ENCODE measurements at regions not wholly inside any gene's neighbourhood (a gene's known extent, or its start where the extent isn't known, plus 50 kb on each side); places are given as distances from the start of the nearest gene placed in this dataset.

DNA sequence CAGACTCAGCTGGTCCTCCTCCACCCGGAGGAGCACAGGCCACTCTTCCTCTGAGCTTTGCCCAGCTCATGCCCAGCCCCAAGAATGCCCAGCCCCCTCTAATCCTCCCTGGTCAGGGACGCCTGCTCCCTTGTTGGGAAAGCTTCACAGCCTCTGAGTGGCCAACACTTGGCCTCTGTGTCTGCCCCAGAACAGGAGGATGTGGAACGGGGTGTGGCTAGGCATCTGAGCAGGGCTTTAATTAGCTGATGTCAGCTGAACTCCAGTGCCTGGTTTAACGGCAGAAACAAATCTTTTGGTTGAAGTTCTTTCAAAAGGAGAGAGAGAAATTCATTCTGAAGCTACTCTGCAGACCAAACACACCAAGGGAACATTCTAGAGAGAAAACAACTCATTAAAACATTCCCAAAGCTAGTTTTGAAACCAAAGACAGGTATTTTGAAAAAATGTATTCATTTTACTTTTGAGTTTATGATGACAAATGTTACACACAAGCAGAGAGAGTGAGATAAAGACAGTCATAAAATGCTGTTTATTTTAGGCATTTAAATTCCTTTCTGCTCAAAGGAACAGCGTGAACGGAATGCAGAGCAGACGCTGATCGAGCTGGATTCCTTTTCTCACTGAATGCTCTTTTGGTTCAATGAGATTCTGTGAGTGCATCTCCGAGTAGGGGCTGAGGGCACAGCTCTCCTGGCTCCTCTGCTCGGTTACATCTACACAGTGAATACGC is 63.8 kb downstream of the RTP5 start:
- no peaks in the 10 kb centered on the region for H3K27me3 ChIP-seq (ENCODE audit: control insufficient read depth, insufficient read depth, low read length)
- no peak overlapping the region for H3K4me3 ChIP-seq (ENCODE audit: low read depth, low read length)
- H3K36me3 ChIP-seq (ENCODE audit: control insufficient read depth, insufficient read depth, low read length): no peaks in the 10 kb centered on the region
- H3K9ac ChIP-seq (ENCODE audit: low read depth, low read length): no peak overlapping the region
- H3K4me1 ChIP-seq (ENCODE audit: control insufficient read depth, insufficient read depth, low read length): no peaks in the 10 kb centered on the region
- H3K27ac ChIP-seq (ENCODE audit: low read depth, low read length): no peak overlapping the region
- no peaks in the 10 kb centered on the region for H3K9me3 ChIP-seq (ENCODE audit: control insufficient read depth, insufficient read depth, low read length)

DNA sequence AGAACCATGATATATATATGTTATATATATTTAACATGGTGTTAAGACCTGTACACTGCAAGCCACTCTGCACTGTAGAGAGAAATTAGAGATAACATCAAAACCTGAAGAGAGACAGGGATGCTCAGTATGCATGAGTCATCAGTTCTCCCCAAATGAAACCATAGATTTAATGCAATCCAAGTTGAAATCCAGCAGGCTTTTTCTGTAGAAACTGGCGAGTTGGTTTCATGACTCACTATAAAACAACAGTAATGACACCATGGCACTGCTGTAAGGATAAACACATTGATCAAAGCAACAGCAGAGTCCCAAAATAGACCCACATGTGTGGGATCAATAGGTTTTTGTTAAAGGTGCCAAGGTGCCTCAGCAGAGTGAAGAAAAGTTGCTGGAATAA is 65.8 kb downstream of the RTP5 start:
- Histone ChIP-seq H3K4me3 (ENCODE audit: low read depth, low read length) (no peak overlapping the region), H3K27me3 (ENCODE audit: control insufficient read depth, insufficient read depth, low read length) (no peaks in the 10 kb centered on the region), H3K27ac (ENCODE audit: low read depth, low read length) (no peak overlapping the region), H3K36me3 (ENCODE audit: control insufficient read depth, insufficient read depth, low read length) (no peaks in the 10 kb centered on the region), H3K4me1 (ENCODE audit: control insufficient read depth, insufficient read depth, low read length) (no peaks in the 10 kb centered on the region), H3K9me3 (ENCODE audit: control insufficient read depth, insufficient read depth, low read length) (peaks cover 5% of the 10 kb centered on the region; the same call in 1 of the 2 replicates), H3K9ac (ENCODE audit: low read depth, low read length) (no peak overlapping the region)

DNA sequence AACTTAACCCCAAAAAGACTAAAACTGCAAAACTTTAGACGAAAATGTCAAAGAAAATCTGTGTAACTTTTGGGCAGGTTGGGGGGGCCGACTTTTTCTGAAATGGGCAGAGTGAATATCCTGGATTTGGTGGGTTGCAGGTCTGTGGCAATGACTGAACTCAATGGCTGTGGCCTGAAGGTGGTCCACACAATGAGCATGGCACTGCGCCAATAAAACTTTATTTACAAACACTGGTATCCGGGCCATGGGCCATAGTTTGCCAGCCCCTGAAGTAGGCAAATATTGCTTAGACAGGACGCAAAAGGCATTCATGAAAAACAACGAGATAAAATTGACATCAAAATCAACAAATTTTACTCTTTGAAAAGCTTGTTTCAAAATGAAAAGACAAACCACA is 66.2 kb downstream of the RTP5 start:
- H3K36me3 ChIP-seq (ENCODE audit: control insufficient read depth, insufficient read depth, low read length): no peaks in the 10 kb centered on the region
- H3K27ac ChIP-seq (ENCODE audit: low read depth, low read length): no peak overlapping the region
- peaks cover 8% of the 10 kb centered on the region; the same call in 1 of the 2 replicates for H3K9me3 ChIP-seq (ENCODE audit: control insufficient read depth, insufficient read depth, low read length)
- no peak overlapping the region for H3K4me3 ChIP-seq (ENCODE audit: low read depth, low read length)
- H3K9ac ChIP-seq (ENCODE audit: low read depth, low read length): no peak overlapping the region
- no peaks in the 10 kb centered on the region for H3K27me3 ChIP-seq (ENCODE audit: control insufficient read depth, insufficient read depth, low read length)
- no peaks in the 10 kb centered on the region for H3K4me1 ChIP-seq (ENCODE audit: control insufficient read depth, insufficient read depth, low read length)

DNA sequence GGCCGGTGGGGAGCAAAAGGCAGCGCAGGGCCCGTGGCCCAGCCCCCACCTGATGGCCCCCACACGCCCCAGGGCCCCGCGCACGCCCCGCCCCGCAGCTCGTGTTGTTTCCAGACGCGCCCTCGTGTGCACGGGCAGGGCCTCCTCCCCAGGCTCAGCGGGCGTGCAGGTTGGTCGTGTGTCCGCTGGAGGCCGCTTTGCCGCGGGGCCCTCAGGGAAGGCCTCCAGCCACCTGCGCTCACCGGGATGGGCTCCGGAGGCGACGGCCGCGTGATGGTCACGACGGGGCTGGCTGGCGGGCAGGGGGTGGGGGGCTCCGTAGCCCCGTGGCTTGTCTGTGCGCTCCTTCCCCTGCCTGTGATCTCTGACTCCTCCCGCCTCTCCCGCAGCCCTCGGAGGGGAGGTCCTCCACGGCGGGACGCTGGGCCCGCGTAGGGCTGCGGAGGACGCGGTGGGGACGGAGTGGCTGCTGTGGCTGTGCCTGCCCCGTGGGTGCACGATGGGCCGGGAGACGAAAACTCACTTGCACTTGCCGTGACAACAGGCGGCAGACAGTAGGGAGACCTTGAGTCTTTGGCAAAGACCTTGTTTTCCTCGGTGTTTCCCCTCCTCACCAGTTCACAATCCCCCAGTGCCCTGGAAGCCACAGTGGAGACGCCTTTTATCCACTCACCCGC is 67.1 kb downstream of the RTP5 start:
- Histone ChIP-seq H3K9me3 (ENCODE audit: control insufficient read depth, insufficient read depth, low read length) (peaks cover 8% of the 10 kb centered on the region; the same call in 1 of the 2 replicates), H3K27me3 (ENCODE audit: control insufficient read depth, insufficient read depth, low read length) (no peaks in the 10 kb centered on the region)

DNA sequence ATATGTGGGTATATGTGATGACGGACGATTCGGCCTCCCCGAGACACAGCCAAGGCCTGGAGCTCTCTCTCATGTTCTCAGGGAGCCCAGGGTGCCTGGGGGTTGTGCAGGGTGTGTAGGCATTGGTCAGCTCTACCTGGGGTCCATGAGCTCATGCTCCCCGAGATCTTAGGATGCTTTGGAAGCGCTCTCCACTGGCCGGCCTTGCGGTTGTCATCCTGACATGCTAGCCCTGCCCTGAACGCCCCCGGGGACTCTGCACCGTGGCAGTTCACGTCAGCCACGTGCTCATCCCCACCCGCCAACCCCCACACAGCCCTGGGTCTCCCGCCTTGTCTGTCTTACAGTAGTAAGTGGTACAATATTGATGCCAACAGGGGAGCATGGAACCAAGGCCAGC is 67.8 kb downstream of the RTP5 start:
- H3K36me3 ChIP-seq (ENCODE audit: control insufficient read depth, insufficient read depth, low read length): no peaks in the 10 kb centered on the region

More for the DNA sequence above, 67.1 kb downstream of the RTP5 start:
- Histone ChIP-seq H3K36me3 (ENCODE audit: control insufficient read depth, insufficient read depth, low read length) (no peaks in the 10 kb centered on the region), H3K27ac (ENCODE audit: low read depth, low read length) (no peak overlapping the region), H3K4me3 (ENCODE audit: low read depth, low read length) (no peak overlapping the region), H3K9ac (ENCODE audit: low read depth, low read length) (no peak overlapping the region), H3K4me1 (ENCODE audit: control insufficient read depth, insufficient read depth, low read length) (no peaks in the 10 kb centered on the region)

DNA sequence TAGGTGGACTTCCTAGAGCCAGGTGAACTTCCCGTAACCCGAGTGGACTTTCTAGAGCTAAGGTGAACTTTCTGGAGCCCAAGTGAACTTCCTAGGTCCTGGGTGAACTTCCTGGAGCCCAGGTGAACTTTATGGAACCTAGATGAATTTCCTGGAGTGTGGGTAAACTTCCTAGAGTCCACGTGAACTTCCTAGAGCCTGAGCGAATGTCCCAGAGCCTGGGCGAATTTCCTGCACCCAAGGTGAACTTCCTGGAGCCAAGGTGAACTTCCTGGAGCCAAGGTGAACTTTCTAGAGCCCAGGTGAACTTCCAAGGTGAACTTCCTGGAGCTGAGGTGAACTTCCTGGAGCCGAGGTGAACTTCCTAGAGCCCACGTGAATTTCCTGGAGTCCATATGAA is 70.0 kb downstream of the RTP5 start:
- no peak overlapping the region for H3K4me3 ChIP-seq (ENCODE audit: low read depth, low read length)
- no peaks in the 10 kb centered on the region for H3K36me3 ChIP-seq (ENCODE audit: control insufficient read depth, insufficient read depth, low read length)
- H3K27me3 ChIP-seq (ENCODE audit: control insufficient read depth, insufficient read depth, low read length): no peaks in the 10 kb centered on the region
- H3K27ac ChIP-seq (ENCODE audit: low read depth, low read length): no peak overlapping the region
- no peak overlapping the region for H3K9ac ChIP-seq (ENCODE audit: low read depth, low read length)
- H3K4me1 ChIP-seq (ENCODE audit: control insufficient read depth, insufficient read depth, low read length): no peaks in the 10 kb centered on the region
- peaks cover 8% of the 10 kb centered on the region; the same call in 1 of the 2 replicates for H3K9me3 ChIP-seq (ENCODE audit: control insufficient read depth, insufficient read depth, low read length)

More for the DNA sequence above, 67.8 kb downstream of the RTP5 start:
- Histone ChIP-seq H3K27ac (ENCODE audit: low read depth, low read length) (no peak overlapping the region), H3K9me3 (ENCODE audit: control insufficient read depth, insufficient read depth, low read length) (peaks cover 8% of the 10 kb centered on the region; the same call in 1 of the 2 replicates), H3K4me1 (ENCODE audit: control insufficient read depth, insufficient read depth, low read length) (no peaks in the 10 kb centered on the region), H3K9ac (ENCODE audit: low read depth, low read length) (no peak overlapping the region), H3K27me3 (ENCODE audit: control insufficient read depth, insufficient read depth, low read length) (no peaks in the 10 kb centered on the region), H3K4me3 (ENCODE audit: low read depth, low read length) (no peak overlapping the region)

DNA sequence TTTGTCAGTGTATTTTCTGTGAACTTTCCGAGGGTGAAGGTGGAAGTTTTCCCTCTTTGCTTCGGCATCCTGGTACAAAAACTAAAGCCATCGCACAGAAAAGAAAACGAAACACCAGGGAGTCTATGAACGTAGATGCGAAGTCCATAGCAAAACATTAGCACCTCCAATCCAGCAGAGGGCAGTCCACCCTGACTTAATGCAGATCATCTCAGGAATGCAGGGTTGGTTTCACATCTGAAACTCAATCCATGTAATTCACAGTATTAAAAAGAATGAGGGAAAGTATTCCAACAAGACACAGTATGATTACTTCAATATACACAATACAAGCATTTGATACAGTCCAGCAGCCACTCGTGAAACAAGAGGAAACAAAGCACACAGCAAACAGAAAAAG is 70.8 kb downstream of the RTP5 start:
- H3K9ac ChIP-seq (ENCODE audit: low read depth, low read length): no peak overlapping the region
- H3K36me3 ChIP-seq (ENCODE audit: control insufficient read depth, insufficient read depth, low read length): no peaks in the 10 kb centered on the region
- no peaks in the 10 kb centered on the region for H3K27me3 ChIP-seq (ENCODE audit: control insufficient read depth, insufficient read depth, low read length)
- no peak overlapping the region for H3K27ac ChIP-seq (ENCODE audit: low read depth, low read length)
- H3K4me3 ChIP-seq (ENCODE audit: low read depth, low read length): no peak overlapping the region
- H3K4me1 ChIP-seq (ENCODE audit: control insufficient read depth, insufficient read depth, low read length): no peaks in the 10 kb centered on the region
- H3K9me3 ChIP-seq (ENCODE audit: control insufficient read depth, insufficient read depth, low read length): peaks cover 8% of the 10 kb centered on the region; the same call in 1 of the 2 replicates

DNA sequence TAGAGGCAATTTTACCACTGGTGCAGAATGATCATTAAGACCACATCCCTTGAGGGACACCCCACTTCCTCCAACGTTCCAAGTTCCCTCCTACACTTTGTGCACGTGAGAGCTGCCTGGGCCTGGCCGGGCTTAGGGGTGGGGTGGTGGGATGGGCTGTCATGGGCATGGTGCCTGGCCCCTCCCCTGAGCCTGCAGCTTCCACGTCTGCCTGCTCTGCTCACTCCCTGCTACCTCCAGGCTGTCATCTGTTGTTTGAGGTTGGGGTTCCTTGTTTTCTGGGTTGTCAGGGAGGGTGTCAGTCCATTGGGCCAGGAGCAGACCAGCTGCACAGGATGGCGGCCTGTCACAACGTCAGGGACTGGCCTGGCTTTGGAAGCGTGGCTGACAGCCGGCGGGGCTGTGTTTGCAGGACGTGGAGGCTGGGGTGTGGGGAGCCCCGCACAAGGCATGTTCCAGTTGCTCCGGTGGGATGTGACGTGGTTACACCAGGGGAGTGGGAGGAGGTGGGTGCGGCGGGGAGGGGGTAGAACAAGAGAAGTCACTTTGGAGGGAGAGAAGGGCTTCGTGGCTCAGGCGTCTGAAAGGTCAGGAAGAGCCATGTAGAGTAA is 72.3 kb downstream of the RTP5 start:
- no peaks in the 10 kb centered on the region for H3K36me3 ChIP-seq (ENCODE audit: control insufficient read depth, insufficient read depth, low read length)
- H3K27me3 ChIP-seq (ENCODE audit: control insufficient read depth, insufficient read depth, low read length): peaks cover 5% of the 10 kb centered on the region
- no peak overlapping the region for H3K27ac ChIP-seq (ENCODE audit: low read depth, low read length)
- peaks cover 9% of the 10 kb centered on the region; the same call in 1 of the 2 replicates for H3K4me1 ChIP-seq (ENCODE audit: control insufficient read depth, insufficient read depth, low read length)
- H3K9me3 ChIP-seq (ENCODE audit: control insufficient read depth, insufficient read depth, low read length): peaks cover 8% of the 10 kb centered on the region; the same call in 1 of the 2 replicates
- no peak overlapping the region for H3K4me3 ChIP-seq (ENCODE audit: low read depth, low read length)
- H3K9ac ChIP-seq (ENCODE audit: low read depth, low read length): no peak overlapping the region

DNA sequence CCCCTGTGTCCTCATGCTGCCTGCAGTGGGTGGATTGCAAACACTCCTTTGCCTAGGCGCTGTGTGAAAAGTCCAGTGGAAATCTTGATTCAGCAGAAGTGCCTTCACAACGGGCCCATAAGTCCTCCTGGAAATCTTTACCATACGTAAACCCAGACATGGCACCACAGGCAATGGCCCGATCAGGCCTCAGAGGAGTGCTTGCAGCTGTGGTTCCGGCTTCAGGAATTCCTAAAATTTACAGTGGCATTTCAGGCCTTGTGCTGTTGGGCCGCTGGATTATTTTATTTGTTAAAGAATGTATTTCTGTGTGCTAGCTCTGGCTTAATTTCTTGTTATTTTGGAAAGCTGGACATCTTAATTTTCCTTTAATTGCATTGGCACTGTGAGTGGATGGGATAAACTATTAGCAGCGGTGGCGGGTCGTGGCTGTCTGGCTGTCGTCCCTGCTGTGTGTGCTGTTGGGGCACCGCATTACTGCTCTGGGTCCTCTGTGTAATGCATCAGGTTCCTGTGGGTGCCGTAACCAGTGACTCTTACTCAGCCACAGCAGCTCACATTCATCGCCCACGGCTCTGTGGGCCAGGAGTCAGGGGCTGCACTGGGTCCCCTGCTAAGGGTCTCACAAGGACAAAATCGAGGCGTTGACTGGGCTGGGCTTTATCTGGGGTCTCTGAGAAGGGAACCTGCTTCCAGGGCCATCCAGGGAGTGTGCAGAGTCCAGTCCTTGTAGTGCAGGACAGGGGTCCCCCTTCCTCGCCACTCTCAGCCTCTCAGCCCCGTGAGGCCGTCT is 73.1 kb downstream of the RTP5 start:
- H3K27me3 ChIP-seq (ENCODE audit: control insufficient read depth, insufficient read depth, low read length): peaks cover 8% of the 10 kb centered on the region
- H3K9me3 ChIP-seq (ENCODE audit: control insufficient read depth, insufficient read depth, low read length): peaks cover 8% of the 10 kb centered on the region; the same call in 1 of the 2 replicates
- no peak overlapping the region for H3K27ac ChIP-seq (ENCODE audit: low read depth, low read length)
- no peak overlapping the region for H3K4me3 ChIP-seq (ENCODE audit: low read depth, low read length)
- H3K4me1 ChIP-seq (ENCODE audit: control insufficient read depth, insufficient read depth, low read length): peaks cover 11% of the 10 kb centered on the region; the same call in 1 of the 2 replicates
- H3K36me3 ChIP-seq (ENCODE audit: control insufficient read depth, insufficient read depth, low read length): no peaks in the 10 kb centered on the region
- no peak overlapping the region for H3K9ac ChIP-seq (ENCODE audit: low read depth, low read length)

DNA sequence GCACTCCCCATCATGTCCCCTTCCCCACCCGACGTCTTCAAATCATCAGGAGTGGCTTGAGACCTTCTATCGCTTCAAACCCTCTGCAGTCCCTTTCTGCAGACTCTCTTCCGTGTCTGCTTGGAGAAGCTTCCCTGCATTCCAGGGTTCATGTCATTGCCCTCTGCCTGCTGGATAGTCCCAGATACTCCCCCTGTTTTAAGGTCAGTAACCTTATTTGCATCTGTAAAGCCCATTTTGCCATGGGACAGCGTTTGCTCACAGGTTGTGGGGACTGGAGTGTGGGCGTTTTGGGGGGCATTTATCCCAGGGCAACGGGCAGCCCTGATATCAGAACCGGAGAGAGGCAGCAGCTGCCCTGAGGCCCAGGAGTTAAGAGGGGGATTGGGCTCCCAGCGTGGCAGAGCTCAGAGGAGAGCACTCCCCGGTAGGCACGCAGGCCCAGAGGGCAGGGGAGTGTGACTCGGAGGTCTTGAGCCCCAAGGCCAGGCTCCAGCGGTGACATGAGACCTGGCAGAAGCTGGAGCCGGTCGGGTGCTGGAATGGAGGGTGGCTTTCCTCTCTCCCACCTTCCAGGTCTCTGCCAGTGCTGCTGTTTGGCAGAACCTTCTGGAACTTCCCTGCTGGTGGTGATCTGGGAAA is 73.8 kb downstream of the RTP5 start:
- no peaks in the 10 kb centered on the region for H3K36me3 ChIP-seq (ENCODE audit: control insufficient read depth, insufficient read depth, low read length)
- no peak overlapping the region for H3K4me3 ChIP-seq (ENCODE audit: low read depth, low read length)
- H3K9ac ChIP-seq (ENCODE audit: low read depth, low read length): no peak overlapping the region
- H3K9me3 ChIP-seq (ENCODE audit: control insufficient read depth, insufficient read depth, low read length): peaks cover 8% of the 10 kb centered on the region; the same call in 1 of the 2 replicates
- H3K27ac ChIP-seq (ENCODE audit: low read depth, low read length): no peak overlapping the region
- peaks cover 11% of the 10 kb centered on the region; the same call in 1 of the 2 replicates for H3K4me1 ChIP-seq (ENCODE audit: control insufficient read depth, insufficient read depth, low read length)
- peaks cover 8% of the 10 kb centered on the region for H3K27me3 ChIP-seq (ENCODE audit: control insufficient read depth, insufficient read depth, low read length)

Data from HUES48 (cell line).